H1 (cell line): ENCODE measurements at regions not wholly inside any gene's neighbourhood (a gene's known extent, or its start where the extent isn't known, plus 50 kb on each side); places are given as distances from the start of the nearest gene placed in this dataset.

ENCODE experiments used
- CTCF ChIA-PET: fragments of 300-600 bp; sonication (Branson Sonifier 250); formaldehyde crosslinking; loops from one replicate; lab custom pipeline; 2021; ENCODE audit not compliant: partially characterized antibody; lab: Charles Lee
- POLR2A ChIA-PET: fragments of 300-600 bp; sonication (Branson Sonifier 250); formaldehyde crosslinking; loops from one replicate; lab custom pipeline; 2021; ENCODE audit warnings: inconsistent platforms; ENCODE audit not compliant: partially characterized antibody; lab: Charles Lee
- DNase-seq, 2 experiments: peaks; one replicate each; pipeline versions ENCODE4 v3.0.0 to v3.0.0-alpha.2; 2010 to 2022; ENCODE audit warnings: low spot score in 2 of 2, low read depth in 1 of 2, mixed read lengths in 1 of 2
- FAIRE-seq: peaks from 2 replicates; lab custom pipeline; 2011; peaks lifted over from hg19 to GRCh38; lab: Jason Lieb, UNC
- H2AFZ ChIP-seq: 2 replicates; pipeline ENCODE4 v1.8.1; 2012; ENCODE audit warnings: low read length, inconsistent platforms
- H2AK5ac ChIP-seq: 2 replicates; pipeline ENCODE4 v1.6.1; 2013; ENCODE audit warnings: low read depth, low read length
- H2BK120ac ChIP-seq: replicated peaks from 2 replicates; pipeline ENCODE3; 2013; ENCODE audit warnings: low read depth, low read length, inconsistent platforms
- H2BK12ac ChIP-seq: 2 replicates; pipeline ENCODE4 v1.6.1; 2013; ENCODE audit warnings: low read depth, low read length
- H2BK15ac ChIP-seq: 2 replicates; pipeline ENCODE4 v1.6.1; 2013; ENCODE audit warnings: low read length
- H2BK20ac ChIP-seq: 2 replicates; pipeline ENCODE4 v1.6.1; 2013; ENCODE audit warnings: low read length
- H2BK5ac ChIP-seq: 2 replicates; pipeline ENCODE4 v1.6.1; 2013; ENCODE audit warnings: low read depth, low read length
- H3K14ac ChIP-seq: 2 replicates; pipeline ENCODE4 v1.6.1; 2013; ENCODE audit warnings: inconsistent platforms; ENCODE audit not compliant: insufficient read length
- H3K18ac ChIP-seq: 2 replicates; pipeline ENCODE4 v1.6.1; 2013; ENCODE audit warnings: low read length; ENCODE audit errors: extremely low read depth
- H3K23ac ChIP-seq: 2 replicates; pipeline ENCODE4 v1.6.1; 2013; ENCODE audit warnings: inconsistent platforms; ENCODE audit not compliant: insufficient read length
- H3K23me2 ChIP-seq: 2 replicates; pipeline ENCODE4 v1.6.1; 2013; ENCODE audit warnings: low read depth, low read length
- H3K27ac ChIP-seq: 2 replicates; pipeline ENCODE4 v1.6.1; 2011; ENCODE audit warnings: low read depth, low read length, inconsistent platforms
- H3K27me3 ChIP-seq, 4 experiments: replicated peaks in 1 of 4; 1 replicate in 1 of 4; 2 replicates in 3 of 4; pipeline versions ENCODE4 v1.6.1 to v1.8.1; 2011 to 2013; ENCODE audit warnings: low read length in 3 of 4, mild to moderate bottlenecking in 3 of 4, inconsistent platforms in 2 of 4, mixed read lengths in 2 of 4, moderate library complexity in 1 of 4; ENCODE audit not compliant: control insufficient read depth in 3 of 4, insufficient read depth in 3 of 4; ENCODE audit errors: extremely low read depth in 1 of 4
- H3K36me3 ChIP-seq, 4 experiments: 2 replicates each; pipeline versions ENCODE4 v1.6.1 to v1.8.1; 2011 to 2013; ENCODE audit warnings: mild to moderate bottlenecking in 4 of 4, low read length in 3 of 4, moderate library complexity in 2 of 4, control low read depth in 1 of 4, inconsistent platforms in 1 of 4; ENCODE audit not compliant: insufficient read depth in 4 of 4, control insufficient read depth in 2 of 4
- H3K4ac ChIP-seq: replicated peaks from 2 replicates; pipeline ENCODE3; 2013; ENCODE audit warnings: low read length, low read depth, mixed read lengths, inconsistent platforms; ENCODE audit not compliant: insufficient read length
- H3K4me1 ChIP-seq, 4 experiments: replicated peaks in 1 of 4; 1 replicate in 1 of 4; 2 replicates in 3 of 4; pipeline versions ENCODE4 v1.6.1 to v1.8.1; 2011 to 2013; ENCODE audit warnings: low read length in 3 of 4, inconsistent platforms in 2 of 4, mixed read lengths in 1 of 4; ENCODE audit not compliant: insufficient read depth in 4 of 4, control insufficient read depth in 3 of 4
- H3K4me2 ChIP-seq, 2 experiments: 2 replicates each; pipeline versions ENCODE4 v1.6.1 to v1.8.1; 2011 to 2013; ENCODE audit warnings: low read depth in 2 of 2, low read length in 2 of 2, control low read depth in 1 of 2, inconsistent platforms in 1 of 2, mild to moderate bottlenecking in 1 of 2; ENCODE audit not compliant: insufficient read depth in 1 of 2
- H3K4me3 ChIP-seq, 4 experiments: fragments of 200-600, 300-600 bp in 1 of 4; sonication (generic), shearing (Covaris generic), sonication (Bioruptor Twin) in 1 of 4; 2 replicates each; pipeline versions ENCODE4 v1.5.1 to v1.8.1; 2011 to 2016; ENCODE audit warnings: low read length in 4 of 4, low read depth in 3 of 4, control low read depth in 2 of 4, inconsistent platforms in 2 of 4, mild to moderate bottlenecking in 2 of 4, mixed read lengths in 1 of 4, moderate library complexity in 1 of 4; ENCODE audit not compliant: insufficient read depth in 2 of 4; ENCODE audit errors: extremely low read depth in 1 of 4
- H3K56ac ChIP-seq: replicated peaks from 2 replicates; pipeline ENCODE3; 2013; ENCODE audit warnings: low read depth, mild to moderate bottlenecking, mixed read lengths, low read length, inconsistent platforms; ENCODE audit not compliant: insufficient read length
- H3K79me1 ChIP-seq: 2 replicates; pipeline ENCODE4 v1.6.1; 2013; ENCODE audit warnings: low read depth, low read length, control low read depth
- H3K79me2 ChIP-seq, 2 experiments: 2 replicates each; pipeline versions ENCODE4 v1.6.1 to v1.8.1; 2012 to 2013; ENCODE audit warnings: low read length in 2 of 2, mild to moderate bottlenecking in 2 of 2, inconsistent platforms in 1 of 2; ENCODE audit not compliant: insufficient read depth in 2 of 2, control insufficient read depth in 1 of 2
- H3K9ac ChIP-seq, 4 experiments: replicated peaks in 1 of 4; 1 replicate in 1 of 4; 2 replicates in 3 of 4; pipeline versions ENCODE4 v1.6.1 to v1.8.1; 2011 to 2013; ENCODE audit warnings: low read depth in 3 of 4, low read length in 3 of 4, control low read depth in 2 of 4, mild to moderate bottlenecking in 2 of 4, moderate library complexity in 2 of 4, inconsistent platforms in 1 of 4; ENCODE audit errors: extremely low read depth in 1 of 4
- H3K9me3 ChIP-seq, 2 experiments: 2 replicates each; pipeline versions ENCODE4 v1.6.1 to v1.8.1; 2012 to 2013; ENCODE audit warnings: mild to moderate bottlenecking in 2 of 2, moderate library complexity in 2 of 2, control low read depth in 1 of 2, inconsistent platforms in 1 of 2, low read depth in 1 of 2, low read length in 1 of 2, mixed read lengths in 1 of 2; ENCODE audit not compliant: insufficient read depth in 2 of 2
- H4K20me1 ChIP-seq, 2 experiments: replicated peaks in 1 of 2; 2 replicates each; pipeline versions ENCODE3 to v1.8.1; 2011 to 2013; ENCODE audit warnings: inconsistent platforms in 2 of 2, low read length in 2 of 2, mild to moderate bottlenecking in 1 of 2; ENCODE audit not compliant: insufficient read depth in 2 of 2, control insufficient read depth in 1 of 2
- H4K5ac ChIP-seq: 2 replicates; pipeline ENCODE4 v1.6.1; 2013; ENCODE audit warnings: low read length, low read depth, mixed read lengths, inconsistent platforms; ENCODE audit not compliant: insufficient read length
- H4K8ac ChIP-seq: 2 replicates; pipeline ENCODE4 v1.8.0; 2013; ENCODE audit warnings: mild to moderate bottlenecking, moderate library complexity, low read length, inconsistent platforms; ENCODE audit not compliant: insufficient read depth; ENCODE audit errors: extremely low read depth
- H4K91ac ChIP-seq: replicated peaks from 2 replicates; pipeline ENCODE3; 2013; ENCODE audit warnings: low read length, mixed read lengths, inconsistent platforms; ENCODE audit not compliant: insufficient read length
- CREB1 ChIP-seq: IDR thresholded peaks from 2 replicates; pipeline ENCODE4 v1.6.1; 2012; ENCODE audit warnings: inconsistent platforms
- GTF2F1 ChIP-seq: IDR thresholded peaks from 2 replicates; pipeline ENCODE4 v1.6.1; 2012; ENCODE audit warnings: low read depth, low read length, improper control_type of control experiment, borderline replicate concordance
- POLR2A ChIP-seq, 2 experiments: IDR thresholded peaks; 1 replicate in 1 of 2; 2 replicates in 1 of 2; pipeline ENCODE4 v1.6.1; 2011; ENCODE audit warnings: low read depth in 2 of 2, low read length in 2 of 2, mild to moderate bottlenecking in 2 of 2; ENCODE audit errors: control extremely low read depth in 1 of 2
- WGBS, 2 experiments: shearing (Covaris generic) in 1 of 2; methylation state at CpG; one replicate each; pipeline versions ENCODE4 v1.1.6 to v1.1.7; 2013 to 2015; ENCODE audit warnings: low lambda C conversion rate in 2 of 2, mixed read lengths in 2 of 2, inconsistent platforms in 1 of 2, low coverage in 1 of 2, missing lambda C conversion rate in 1 of 2; ENCODE audit not compliant: insufficient replicate concordance in 2 of 2, insufficient coverage in 1 of 2, insufficient read length in 1 of 2; ENCODE audit errors: extremely low coverage in 1 of 2, missing lambda C conversion rate in 1 of 2; 5-methylcytosine and 5-hydroxymethylcytosine counted together

DNA sequence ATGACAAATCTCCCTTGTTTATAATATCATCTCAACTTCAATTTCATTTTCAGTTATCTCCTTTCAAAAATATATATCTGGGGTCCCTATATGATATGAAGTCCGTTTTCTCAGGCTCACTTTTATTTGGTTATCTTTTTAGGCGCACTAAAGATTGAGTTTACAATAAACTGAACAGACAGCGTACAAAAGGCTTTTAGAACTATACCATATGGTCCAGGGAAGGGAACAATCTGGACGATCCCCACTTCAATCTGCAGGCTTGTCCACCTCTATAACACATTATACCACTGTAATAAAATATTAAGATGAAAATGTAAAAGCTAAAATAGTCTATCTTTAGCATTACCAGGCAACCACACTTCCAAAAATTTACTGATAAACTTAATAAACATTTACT is 289.9 kb downstream of the ZEB2 start:
- H2BK20ac ChIP-seq = no peak overlapping the region
- TF ChIP-seq POLR2A (IDR thresholded peaks at IDR 0.05; ENCODE audit: control extremely low read depth in 1 of 2, low read depth in 2 of 2, low read length in 2 of 2) = no peak
- TF ChIP-seq GTF2F1 = no peak
- no peak for TF ChIP-seq CREB1

More for the DNA sequence above, 289.9 kb downstream of the ZEB2 start:
- DNase-seq (no peak), FAIRE-seq (no peak)
- Histone ChIP-seq H2BK12ac (no peak overlapping the region), H2AK5ac (no peak overlapping the region), H3K4me3 (no peak overlapping the region), H3K4me2 (no peak overlapping the region), H3K27ac (no peak overlapping the region), H3K79me1 (no peaks in the 10 kb centered on the region), H3K23me2 (no peaks in the 10 kb centered on the region), H3K36me3 (no peaks in the 10 kb centered on the region), H2BK15ac (no peak overlapping the region), H3K23ac (no peak overlapping the region), H3K9ac (no peak overlapping the region), H4K91ac (no peak overlapping the region), H4K8ac (no peak overlapping the region), H3K27me3 (no peaks in the 10 kb centered on the region), H3K9me3 (no peaks in the 10 kb centered on the region), H4K20me1 (no peaks in the 10 kb centered on the region), H3K18ac (no peak overlapping the region), H2BK120ac (no peak overlapping the region), H3K4ac (no peak overlapping the region), H3K56ac (no peak overlapping the region), H4K5ac (no peak overlapping the region), H2AFZ (no peak overlapping the region), H2BK5ac (no peak overlapping the region), H3K79me2 (no peaks in the 10 kb centered on the region), H3K4me1 (peaks cover 0 to 8% (median 4%) of the 10 kb centered on the region in 4 experiments; a peak in 5 of 7 replicates), H3K14ac (no peak overlapping the region)
- 91% methylated on average over 4 of the region's 4 CpGs; no CpG with 5 or more reads in 1 of the 2 experiments for WGBS, 2 experiments
- CTCF ChIA-PET = no interaction called here
- POLR2A ChIA-PET = no interaction called here
